Stimulated activated CD4-positive, alpha-beta T cell treated with anti-CD3 and anti-CD28 coated beads, Interleukin-12 subunit alpha, Interleukin-12 subunit beta, amount 100 ng/mL, for 4 hours (primary cell): ENCODE measurements at regions not wholly inside any gene's neighbourhood (a gene's known extent, or its start where the extent isn't known, plus 50 kb on each side); places are given as distances from the start of the nearest gene placed in this dataset.

Source experiments
- DNase-seq: peaks from one replicate; pipeline ENCODE4 v3.0.0-alpha.2; 2020

DNA sequence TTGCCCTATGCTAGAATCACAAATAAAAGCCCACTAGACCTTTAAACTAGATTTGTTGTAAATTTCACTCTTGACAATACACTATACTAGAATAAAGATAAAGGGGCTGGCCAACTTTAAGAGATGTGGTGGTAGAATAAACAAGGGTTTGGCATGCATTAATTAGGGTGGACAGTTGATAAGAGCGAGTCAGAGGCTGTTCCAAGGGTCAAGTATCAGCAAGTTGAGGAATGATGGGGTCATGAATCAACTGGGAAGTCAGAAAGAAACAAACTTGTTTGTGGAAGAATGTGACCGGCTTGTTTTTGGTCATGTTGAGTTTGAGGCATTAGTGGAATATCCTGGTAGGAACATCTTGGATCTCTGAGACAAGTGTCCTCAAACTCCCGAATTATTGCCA lies 398.3 kb upstream of the TNP1 start:
- no peak for DNase-seq

DNA sequence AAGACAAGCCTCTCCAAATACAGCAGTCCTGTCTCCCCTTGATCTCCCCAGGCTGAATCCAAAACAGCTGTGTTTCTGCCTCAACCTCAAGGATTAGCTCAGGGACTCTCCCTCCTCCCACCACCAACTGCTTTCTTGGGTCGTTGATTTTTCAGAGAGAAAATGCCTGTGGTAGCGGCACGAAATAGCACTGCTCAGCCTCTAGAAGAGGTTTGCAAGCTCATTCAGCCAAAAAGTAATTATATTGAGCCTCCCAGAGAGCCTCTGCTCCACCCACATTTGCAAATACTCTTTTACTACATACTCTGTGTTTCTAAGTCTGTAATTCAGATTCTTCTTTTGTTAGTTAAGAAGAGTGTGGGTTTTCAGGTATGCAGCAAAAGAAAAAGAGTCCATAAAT lies 396.4 kb upstream of the TNP1 start:
- DNase-seq = no peak

DNA sequence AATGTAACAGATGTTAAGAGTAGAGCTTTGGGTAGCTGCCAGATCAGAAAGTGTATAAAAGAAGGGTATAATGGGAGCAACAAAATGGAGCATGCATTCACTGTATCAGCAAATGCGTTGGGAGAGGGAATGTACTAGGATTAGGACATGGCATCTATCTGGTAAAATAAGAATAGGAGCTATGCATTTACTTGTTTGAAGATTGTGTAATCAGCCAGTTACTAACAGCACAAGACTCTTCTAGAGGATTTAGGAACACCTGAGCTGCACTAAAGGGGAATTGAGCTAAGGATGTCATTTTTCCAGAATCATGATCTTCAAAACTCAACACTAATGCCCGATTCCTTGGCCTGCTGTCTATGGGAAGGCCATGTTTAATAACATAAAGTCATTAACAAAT lies 394.2 kb upstream of the TNP1 start:
- DNase-seq = no peak

DNA sequence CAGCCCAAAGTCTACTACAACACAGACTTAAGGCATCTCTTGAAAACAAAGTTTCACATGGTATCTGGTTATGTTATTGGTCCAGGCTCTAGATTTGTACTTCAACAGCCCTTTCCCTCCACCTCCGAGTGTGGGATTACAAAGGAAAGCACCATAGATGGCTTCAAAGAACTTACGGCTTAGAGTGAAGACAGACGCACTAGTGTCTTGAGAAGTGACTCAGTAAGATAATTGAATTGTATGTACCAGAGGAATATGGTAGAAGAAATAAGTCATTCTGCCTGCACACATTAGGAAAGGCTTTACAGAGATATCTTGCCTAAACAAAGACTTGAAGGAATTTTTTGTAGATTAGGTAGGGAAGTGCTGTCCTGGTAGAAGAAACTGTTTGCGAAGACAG lies 392.3 kb upstream of the TNP1 start:
- no peak for DNase-seq

DNA sequence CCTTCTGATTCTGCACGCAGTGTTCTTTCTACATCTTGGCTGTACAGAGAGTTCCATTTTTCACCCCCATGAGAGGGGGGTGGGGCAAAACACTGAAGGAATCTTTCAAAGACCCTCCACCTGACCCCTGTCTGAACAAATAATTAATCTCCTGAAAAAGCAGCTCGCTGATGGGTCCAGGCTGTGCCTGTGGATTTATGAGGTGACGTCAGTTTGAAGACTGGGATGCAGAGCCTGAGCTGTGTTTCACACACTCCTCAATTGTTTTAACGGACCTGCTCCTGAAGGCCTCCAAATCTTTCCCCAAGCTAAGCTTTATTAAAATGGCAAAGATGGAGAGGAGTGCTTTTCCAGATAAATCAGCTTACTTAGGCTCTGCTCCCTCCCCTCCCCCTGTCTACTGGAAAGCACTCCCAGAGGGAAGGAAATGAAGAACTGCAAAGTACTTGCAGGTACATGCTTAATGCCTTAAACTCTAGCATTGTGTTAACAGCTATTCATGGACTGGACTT lies 390.2 kb upstream of the TNP1 start:
- no peak for DNase-seq

DNA sequence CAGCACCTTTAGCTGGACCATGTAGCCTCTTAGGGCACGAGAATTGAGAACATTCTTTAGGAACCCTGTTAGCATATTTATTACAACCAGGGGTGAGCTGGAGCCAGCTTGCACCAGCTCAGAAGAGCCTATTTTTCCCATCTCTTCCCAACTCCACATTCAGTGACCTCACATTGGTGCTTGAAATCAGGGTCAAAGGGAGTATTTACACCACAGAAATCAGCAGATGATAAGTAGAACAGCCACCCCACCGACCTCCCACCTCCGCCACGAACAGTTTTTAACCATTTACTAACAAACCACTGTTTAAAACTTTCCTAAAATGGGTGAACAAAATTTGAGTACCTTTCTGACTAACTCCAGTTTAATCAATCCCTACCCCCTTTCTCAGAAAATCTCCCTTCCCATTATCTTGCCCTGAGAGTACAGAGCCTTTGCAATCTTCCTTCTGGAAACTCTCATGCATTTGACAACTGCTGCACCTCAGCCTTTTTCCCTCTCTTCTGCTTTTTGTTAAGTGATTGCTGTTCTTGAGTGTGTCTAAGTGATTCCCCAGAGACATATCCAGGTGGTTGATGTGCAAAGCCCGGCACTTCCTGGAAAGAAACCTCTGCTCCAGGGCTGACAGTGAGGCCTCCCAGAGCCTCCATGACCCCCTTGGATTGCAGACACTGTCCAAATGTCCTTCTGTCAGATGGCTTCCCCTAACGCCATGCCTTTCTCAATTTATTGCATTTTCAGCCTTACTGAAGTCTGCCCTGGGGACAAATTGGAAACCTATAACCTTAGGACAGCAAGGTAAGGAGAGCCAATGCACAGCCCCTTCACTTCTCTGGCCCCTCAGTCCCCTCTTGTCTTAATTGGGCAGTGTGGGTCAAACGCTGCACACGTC lies 389.5 kb upstream of the TNP1 start:
- no peak for DNase-seq

DNA sequence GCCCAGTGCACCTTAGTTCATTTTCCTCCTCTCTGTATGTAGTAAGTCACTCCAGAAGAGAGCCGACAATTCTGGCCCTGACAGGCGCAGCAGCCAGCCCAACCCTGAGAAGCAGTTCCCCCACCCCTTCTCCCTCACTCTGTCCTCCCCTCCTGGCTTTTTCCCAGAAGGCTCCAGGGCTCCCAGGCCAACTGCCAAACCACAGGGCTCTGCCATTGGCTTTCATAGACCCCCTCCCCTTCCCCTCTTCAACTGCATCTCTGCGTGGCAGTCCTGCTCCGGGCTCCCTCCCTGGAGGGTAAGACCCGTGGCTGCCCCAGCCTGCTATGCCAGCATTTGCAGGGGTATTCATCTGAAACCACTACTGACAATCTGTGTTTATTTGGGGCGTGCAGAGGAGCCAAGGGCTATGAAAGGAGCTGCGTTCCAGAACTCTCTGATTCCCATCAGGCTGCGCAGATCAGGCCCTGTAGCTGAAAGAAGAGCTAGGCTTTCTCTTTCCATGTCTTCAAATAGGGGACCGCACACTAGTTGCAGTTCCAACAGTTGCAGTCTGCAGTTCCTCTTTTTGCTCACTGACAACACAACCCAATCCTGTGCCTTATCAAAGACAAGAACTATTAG lies 388.6 kb upstream of the TNP1 start:
- DNase-seq = no peak

DNA sequence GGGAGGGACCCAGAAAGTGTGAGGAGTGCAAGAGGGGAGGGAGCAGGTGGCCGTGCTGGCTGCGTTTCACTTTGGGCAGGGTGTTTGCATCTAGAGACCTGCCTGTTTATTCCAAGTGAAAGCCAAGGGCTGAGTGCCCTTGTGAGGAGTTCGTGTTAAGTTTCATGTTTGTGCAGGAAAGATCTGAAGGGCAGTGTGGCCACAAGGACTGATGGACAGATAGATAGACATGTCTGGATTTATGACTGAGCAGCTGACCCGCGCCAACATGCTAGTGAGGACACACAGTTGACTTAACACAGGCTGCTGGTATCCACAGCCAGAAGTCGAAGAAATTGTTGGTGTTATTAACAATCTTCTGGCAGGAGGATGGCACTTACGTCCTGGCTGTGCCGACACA lies 387.6 kb upstream of the TNP1 start:
- DNase-seq = no peak

DNA sequence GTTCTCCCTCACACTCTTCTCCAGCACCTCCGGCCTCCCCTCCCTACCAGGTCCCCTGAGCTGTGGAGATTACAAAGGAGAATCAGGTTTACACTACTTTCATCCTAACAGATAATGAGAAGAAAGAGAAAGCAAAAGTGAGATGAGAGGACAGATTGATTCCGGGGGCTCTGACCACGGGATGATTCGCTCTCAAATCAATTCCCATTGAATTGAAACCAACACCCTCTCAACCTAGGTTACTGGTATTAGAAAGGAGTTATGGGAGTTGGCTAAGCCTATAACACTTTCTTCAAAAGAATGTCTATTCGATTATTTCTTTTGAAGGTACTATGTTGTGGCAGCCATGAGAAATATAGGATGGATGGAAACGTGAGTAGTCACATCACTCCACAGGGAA lies 386.2 kb upstream of the TNP1 start:
- no peak for DNase-seq

DNA sequence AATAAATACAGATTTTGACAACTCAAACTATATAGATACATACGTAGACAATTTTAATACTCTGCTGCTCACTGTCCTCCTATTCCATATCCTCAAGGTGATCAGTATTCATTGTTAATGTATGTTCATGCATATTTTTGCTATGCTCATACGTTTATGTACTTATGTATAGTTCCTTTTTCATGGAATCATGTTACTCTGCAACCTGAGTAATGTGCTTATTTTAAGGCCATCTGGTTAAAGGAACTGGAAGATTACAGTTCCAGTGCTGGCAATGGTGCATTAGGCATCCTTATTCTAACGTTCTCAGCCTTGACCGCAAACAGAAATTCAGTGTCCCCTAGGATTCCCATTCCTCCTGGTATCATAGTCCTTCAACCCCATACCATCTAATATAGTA lies 385.0 kb upstream of the TNP1 start:
- no peak for DNase-seq

DNA sequence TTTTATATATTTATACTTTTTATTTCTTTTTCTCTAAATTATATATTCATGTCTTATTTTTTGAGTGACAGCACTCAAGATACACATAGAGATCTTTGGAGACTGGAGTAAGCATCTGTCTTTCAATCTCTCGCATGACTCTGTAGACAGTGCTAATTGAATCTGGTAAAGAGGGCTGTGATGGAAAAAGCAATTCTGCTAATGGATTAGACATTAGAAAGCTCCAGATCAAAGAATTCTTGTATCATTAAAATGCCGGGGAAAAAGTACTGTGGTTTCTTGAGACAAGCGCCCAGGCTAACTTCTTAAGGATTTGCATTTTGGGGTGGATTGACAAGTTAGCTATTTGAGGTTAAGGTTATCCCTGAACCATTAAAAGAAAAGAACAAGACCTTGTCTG lies 383.1 kb upstream of the TNP1 start:
- no peak for DNase-seq

DNA sequence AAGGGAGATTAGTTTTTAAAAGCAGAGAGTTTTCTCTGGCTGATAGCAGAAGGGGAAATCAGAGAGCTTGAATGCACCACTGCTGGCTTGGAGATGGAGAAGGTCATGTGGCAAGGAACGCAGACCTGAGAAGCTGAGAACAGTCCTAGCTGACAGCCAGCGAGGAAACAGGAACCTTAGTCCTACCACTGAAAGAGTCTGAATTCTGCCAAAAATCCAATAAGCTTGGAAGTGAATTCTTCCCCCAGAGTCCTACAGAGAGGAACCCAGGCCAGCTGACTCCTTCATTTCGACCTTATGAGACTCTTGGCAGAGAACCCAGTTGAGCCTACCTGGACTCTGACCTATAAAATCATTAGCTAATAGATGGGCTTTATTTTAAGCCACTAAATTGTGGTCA lies 371.9 kb upstream of the TNP1 start:
- no peak for DNase-seq

DNA sequence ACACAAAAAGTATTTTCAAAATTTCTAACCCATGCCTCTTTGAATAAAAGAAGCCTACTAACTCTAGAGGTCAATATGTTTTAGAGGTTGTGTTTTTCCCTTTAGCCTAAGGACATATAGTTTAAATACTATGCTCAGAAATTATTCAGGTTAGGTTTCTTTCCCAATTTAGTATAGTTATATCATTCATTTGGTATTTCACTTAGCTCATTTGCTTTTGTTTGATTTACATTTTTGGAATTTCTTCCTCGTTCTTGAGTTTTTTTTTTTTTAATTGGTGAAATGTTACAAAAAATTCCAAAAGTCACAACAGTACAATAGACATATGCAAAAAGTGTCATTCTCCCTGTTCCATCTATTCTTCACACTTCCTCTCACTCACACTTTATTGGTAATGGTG lies 371.3 kb upstream of the TNP1 start:
- no peak for DNase-seq

DNA sequence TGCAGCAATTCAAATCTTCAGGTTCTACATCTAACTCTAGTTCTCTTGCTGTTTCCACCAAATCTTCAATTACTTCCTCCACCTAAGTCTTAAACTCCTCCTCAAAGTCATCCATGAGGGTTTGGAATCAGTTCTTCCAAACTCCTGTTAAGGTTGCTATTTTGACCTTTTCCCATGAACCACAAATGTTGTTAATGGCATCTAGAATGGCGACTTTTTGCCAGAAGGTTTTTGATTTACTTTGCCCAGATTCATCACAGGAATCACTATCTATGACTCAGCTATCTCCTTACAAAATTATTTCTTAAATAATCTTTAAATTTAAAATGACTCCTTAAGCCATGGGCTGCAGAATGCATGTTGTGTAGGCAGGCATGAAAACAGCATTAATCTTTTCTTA lies 368.9 kb upstream of the TNP1 start:
- no peak for DNase-seq

DNA sequence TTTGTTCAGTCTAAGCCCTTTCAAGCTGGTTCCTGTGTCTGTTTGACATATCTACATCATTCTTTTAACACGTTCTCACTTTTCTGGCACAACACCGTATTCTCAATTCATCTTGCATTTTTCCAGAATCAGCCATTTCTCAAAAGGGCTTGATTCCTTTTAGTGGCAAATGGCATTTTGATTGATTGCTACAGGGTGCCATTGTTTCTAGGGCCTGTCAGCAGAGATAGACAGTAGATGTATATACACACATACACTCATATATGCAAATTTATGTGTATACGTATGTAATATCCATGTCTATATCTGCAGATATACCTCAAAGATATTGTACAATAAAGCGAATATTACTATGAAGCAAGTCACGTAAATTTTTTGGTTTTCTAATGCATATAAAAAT lies 367.9 kb upstream of the TNP1 start:
- no peak for DNase-seq

DNA sequence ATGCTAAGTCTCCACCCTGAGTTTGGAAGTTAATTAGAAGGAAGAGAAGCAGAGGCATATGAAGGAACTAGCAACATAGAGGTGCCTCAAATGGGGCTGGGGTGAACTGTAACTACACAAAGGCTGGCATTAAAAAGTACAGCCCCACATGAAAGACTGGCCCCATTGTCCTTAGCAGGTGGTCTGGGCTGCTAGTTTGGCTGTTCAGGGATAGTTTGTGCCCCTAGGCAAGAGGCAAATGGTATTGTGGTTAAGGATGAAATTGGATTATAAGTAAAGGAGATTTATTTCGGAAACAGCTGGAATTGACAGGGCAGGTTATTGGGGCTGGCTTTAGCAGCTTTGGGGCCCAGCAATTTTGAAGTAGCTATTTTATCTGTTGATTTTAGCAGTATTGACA lies 365.7 kb upstream of the TNP1 start:
- no peak for DNase-seq

DNA sequence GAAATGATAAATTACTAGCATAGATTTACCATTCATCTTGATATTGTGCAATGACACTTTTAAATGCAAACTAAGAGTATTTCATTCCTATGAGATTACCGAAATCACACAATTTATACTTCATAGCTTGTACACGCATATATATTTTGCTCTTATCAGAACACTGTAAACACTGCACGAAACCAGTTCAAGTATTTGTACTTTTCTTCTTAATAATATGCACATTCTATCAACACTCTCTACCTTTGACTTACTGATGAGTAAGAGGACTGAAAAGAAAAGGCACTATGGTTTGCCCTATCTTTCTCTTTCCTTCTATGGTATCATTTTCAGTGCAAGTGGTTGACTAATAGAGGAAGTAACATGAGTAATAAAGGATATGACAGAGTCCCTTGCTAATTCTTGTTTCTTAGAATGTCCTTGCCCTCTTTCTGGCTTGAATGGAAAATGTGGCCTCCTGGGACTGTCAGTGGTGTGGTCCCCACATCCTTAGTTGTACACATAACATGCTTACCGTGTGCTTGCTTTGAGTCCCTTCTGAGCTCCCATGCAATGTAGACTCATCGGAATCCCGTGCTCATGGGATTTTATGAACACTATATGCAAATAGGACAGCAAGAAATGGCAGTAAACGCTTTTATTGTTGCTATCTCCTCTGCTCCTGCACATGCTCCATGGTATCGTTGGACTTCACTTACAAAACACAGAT lies 363.5 kb upstream of the TNP1 start:
- no peak for DNase-seq

DNA sequence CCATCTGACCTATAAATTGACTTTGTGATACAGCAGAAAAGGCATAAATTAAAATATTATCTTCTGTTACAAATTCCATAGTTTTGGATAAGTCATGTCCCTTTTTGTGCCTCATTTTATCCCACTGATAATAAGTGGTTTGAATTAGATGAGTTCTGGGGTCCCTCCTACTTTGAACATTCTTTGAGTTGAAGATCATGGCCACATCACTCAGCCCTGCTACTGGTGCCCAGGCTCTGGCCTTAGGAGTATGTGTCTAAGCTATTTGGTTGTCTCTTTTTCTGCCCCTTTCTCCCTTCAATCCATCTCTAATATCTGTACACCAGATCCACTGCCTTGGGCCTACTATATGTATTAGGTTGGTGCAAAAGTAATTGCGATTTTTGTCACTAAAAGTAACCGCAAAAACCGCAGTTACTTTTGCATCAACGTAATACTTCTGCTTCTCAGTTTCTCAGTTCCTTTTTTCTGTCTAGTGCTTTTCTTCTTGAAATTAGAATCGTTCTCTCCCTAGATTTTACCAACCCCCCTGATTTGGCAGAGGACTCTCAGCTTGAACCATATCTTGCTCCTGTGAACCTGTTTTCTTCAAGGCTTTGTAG lies 362.5 kb upstream of the TNP1 start:
- no peak for DNase-seq

DNA sequence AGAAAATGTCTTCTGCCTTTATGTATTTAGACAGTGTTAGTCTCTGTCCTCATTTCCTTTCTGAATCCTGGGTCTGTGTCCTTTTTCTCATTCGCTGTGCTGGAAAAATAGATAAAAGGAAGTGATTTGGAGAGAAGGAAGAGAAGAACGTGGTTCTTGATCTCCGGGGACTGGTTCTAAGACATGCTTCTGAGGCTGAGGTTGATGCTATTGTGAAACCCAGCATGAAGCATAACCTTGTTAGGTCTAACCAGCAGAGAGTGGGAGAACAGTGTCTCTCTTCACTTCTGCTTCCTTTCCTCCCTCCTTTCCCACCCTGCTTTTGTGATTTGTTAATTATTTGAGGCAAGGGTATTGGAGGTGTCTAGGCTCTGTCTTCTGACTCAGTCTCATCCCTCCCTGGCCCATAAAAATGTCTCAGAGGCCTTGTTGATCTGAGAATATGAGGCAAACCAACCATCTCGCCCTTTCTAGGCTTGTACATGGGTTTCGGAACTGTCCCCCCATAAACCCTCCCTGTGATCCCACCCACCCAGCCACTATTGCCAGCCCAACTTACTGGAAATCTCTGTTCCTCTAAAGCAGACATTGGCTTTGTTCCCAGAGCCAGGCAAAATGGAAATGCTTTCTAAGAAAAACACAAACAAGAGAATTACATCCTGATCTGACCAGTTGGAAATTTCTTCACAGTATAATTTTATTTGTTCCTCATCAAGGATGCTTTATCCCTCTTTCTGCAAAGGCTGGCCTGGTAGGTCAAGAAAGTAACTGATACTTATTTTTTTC lies 360.6 kb upstream of the TNP1 start:
- no peak for DNase-seq

DNA sequence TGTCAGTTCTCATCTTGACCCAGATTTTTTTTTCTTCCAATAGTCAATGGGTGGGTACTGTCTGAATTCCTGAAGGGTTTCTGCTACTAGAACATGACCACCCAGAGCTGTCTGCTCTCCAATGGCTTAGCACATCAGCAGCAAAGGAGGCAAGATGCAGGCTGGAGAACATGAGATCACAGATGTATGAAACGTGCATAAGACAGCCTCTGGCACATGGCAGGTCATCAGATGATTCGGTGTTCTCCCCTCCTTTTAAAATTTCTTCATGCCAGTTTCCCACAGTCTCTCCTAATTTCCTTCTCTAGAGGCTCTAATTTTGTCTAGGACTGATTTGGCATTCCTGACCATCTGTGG lies 359.3 kb upstream of the TNP1 start:
- DNase-seq = no peak

DNA sequence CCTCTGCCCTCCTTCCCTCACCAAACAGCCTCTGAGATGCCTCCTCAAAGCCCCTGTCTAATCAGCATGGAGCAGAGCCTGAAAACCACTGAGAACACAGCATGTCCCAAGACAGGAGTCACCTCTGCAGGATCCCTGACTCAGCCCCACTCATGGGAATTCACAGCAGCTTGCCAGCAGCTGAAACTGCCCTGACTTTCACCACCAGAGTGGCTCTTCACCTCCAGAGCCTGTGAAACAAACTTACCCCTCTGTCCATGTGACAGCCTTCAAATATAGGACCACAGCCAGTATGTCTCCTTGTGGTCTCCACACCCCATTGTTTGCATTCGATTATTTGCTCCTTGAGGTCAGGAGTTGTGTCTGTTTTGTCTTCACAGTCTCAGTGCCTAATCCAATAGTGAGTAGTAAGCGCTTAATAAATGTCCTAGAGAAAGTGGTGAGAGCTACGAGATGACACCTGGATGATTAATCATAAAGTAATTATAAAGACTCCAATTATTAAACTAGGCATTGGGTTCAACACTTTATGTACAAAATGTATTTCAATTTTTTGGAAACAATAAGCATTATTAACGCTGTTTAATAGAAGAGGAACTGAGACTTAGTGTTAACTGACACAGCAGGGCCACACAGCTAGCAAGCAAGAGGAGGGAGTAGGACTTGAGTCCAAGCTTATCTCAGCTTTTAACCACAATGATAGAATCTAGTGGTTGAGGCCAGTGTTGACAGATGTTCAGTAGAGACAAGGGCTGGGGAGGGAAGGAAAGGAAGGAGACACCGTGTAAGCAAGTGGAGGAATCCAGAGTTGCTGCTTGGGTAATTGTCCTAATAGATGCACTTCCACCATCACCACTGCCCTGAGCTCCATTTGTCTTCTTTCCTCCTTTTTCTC lies 358.7 kb upstream of the TNP1 start:
- no peak for DNase-seq

DNA sequence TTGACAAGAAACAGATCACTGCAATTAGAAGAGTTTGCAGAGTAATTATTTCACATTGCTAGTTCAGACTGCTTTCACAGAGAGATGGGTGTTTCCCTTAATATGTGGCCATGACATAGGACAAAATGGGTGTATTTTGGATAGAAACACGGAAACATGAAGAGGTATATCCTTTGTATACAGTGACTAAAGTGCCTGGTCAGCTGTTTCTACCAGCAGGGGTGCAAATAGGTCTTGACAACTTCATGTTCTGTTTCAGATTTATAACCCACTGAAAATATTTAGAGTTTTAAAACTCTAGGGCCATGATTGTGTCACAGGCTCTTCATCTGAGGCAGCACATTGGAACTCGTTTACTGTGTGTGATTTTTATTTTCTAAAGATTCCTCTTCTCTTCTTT lies 357.1 kb upstream of the TNP1 start:
- DNase-seq = no peak
